SIG-M5 (cell line): ENCODE measurements at regions not wholly inside any gene's neighbourhood (a gene's known extent, or its start where the extent isn't known, plus 50 kb on each side); places are given as distances from the start of the nearest gene placed in this dataset.

ENCODE experiments used
- DNase-seq: peaks from one replicate; lab custom pipeline; 2025; lab: John Stamatoyannopoulos, UW

DNA sequence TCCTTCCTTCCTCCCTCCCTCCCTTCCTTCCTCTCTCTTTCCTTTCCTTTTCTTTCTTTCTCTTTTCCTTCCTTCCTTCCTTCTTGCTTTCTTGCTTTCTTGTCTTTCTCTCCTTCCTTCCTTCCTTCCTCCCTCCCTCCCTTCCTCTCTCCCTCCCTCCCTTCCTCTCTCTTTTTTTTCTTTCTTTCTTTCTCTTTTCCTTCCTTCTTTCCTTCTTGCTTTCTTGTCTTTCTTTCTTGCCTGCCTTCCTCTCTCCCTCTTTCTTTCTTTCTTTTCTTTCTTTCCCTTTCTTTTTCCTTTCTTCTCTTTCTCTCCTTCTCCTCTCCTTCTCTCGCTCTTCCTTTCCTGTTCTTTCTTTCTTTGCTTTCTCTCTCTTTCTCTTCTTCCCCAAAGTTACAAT lies 728.4 kb upstream of the ADAMTS5 start:
- no peak for DNase-seq

GRCh38 chr21:27694667-27695066 lies 727.8 kb upstream of the ADAMTS5 start:
- DNase-seq = no peak

DNA sequence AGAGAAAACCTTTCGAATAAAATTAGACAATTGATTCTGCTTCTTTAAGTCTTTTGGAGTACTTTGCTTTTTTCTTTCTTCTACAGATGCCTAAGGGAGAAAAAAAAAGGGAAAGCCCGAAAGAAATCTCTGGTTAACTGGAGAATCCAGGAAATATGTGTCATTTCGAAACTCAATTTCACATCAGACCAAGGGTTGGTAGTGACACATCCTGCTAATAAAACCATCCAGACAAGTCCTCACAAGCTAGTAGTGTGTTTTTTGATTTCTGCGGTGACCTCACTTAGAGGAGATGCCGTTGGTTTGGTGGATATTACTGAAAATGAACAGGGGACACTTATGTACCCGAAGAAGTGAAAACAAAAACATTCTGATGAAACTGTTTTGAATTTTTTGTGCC lies 726.5 kb upstream of the ADAMTS5 start:
- DNase-seq = no peak

DNA sequence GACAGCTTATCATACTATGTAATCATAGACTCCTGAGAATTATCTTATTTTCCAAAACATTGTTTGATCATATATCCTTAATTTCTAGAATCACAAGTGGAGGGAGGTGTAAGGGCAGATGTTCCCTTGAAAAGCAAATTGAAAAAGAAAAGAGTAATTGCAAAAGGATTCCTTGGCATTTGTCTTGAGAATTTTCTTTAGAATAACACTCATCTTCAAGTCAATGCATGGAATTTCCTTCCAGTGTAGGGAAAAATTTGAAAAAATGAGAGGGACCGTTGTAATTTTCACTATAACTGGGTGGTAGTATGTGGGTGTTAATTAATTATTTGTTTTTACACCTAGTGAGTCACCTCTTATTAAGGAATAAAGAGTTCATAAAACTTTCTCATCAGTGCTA lies 724.6 kb upstream of the ADAMTS5 start:
- no peak for DNase-seq

DNA sequence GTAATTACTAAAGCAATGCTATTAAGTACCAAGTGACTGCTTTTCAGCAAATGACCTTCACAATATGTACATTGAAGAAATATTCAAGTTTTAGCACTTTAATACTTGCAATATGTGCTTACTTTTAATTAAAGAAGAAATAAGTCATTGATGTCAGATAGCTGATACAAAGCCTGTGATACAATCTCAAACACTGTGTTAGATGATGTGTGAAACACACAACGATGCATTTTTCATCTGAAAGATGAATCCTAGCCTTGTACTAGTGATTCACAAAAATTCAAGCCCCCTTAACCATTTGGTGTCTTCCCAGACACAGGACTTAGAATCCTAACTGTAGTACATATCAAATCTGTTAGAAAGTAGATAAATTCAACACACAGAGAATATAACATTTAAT lies 724.1 kb upstream of the ADAMTS5 start:
- DNase-seq = no peak

- no peak for DNase-seq
These were observed 723.5 kb upstream of the ADAMTS5 start for GRCh38 chr21:27690426-27690825.

- DNase-seq = no peak
These were observed 721.9 kb upstream of the ADAMTS5 start for GRCh38 chr21:27688773-27689172.

GRCh38 chr21:27683292-27683691 lies 716.4 kb upstream of the ADAMTS5 start:
- DNase-seq = no peak

GRCh38 chr21:27681841-27682240 lies 715.0 kb upstream of the ADAMTS5 start:
- no peak for DNase-seq

- no peak for DNase-seq
These were observed 714.1 kb upstream of the ADAMTS5 start for GRCh38 chr21:27681038-27681437.

- no peak for DNase-seq
These were observed 713.3 kb upstream of the ADAMTS5 start for GRCh38 chr21:27680181-27680580.

- no peak for DNase-seq
These were observed 711.6 kb upstream of the ADAMTS5 start for GRCh38 chr21:27678511-27678910.

DNA sequence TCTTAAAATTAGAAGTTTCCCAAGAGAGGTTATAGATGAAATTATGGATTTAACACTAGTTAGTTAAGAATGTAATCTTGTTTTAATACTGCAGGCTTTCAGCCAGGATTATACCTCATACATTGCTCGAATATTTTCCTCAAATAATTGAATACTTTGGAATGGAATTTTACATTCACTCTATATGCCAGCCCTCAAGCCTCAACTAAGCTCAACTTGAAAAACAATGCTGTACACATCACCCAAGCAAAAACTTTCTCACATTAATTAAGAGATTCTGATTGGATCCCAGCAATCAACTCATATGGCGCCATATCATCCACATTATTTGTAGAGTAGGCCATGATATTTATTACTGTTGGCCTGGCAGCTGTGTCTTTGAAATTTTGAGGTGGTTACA lies 710.7 kb upstream of the ADAMTS5 start:
- DNase-seq = no peak

GRCh38 chr21:27675306-27675705 lies 708.4 kb upstream of the ADAMTS5 start:
- DNase-seq = no peak

DNA sequence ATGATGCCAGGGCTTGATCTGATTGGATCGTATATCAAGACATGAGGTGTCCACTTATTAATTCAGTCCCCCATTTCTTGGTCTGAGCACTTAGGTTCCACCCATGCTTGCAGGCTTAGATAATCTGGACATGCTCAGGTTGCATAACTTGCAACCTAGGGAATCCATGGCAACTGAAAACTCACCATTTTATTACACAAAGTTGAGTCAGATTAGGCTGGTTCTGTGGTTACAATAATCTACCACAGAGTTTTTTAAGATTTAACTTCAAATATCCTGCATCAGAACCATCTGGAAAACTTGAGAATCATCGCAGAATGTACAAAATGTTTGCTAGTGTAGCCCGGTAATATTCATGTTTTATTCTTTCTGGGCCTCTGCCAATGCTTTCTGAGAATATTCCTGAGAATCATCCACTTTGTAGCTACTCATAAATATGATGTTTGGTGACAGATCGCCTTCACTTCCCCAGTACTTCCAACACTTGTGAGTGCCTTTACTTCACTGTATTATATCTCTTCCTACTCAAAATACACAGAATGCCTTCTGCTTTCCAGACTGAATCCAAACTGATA lies 707.2 kb upstream of the ADAMTS5 start:
- DNase-seq = no peak

GRCh38 chr21:27673581-27673980 lies 706.7 kb upstream of the ADAMTS5 start:
- DNase-seq = no peak

GRCh38 chr21:27671207-27671606 lies 704.3 kb upstream of the ADAMTS5 start:
- no peak for DNase-seq

GRCh38 chr21:27653481-27653880 lies 686.6 kb upstream of the ADAMTS5 start:
- no peak for DNase-seq

DNA sequence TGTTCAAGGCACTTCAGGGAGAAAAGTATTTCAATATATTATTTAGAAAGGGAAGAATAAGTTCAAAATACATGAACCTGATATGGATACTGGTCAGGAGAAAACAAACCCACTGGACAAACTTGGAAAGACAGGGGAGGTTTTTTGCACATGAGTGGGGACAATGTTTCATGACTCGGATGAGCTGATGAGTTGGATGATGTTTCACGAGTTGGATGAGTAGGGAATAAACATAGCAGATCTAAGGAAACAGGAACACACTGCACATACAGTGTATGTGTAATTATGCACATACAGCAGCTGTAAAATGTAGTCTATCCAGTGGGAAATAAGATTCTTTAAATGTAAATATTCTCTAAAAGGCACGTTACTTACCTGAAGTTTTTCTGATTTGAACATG lies 682.9 kb upstream of the ADAMTS5 start:
- no peak for DNase-seq

DNA sequence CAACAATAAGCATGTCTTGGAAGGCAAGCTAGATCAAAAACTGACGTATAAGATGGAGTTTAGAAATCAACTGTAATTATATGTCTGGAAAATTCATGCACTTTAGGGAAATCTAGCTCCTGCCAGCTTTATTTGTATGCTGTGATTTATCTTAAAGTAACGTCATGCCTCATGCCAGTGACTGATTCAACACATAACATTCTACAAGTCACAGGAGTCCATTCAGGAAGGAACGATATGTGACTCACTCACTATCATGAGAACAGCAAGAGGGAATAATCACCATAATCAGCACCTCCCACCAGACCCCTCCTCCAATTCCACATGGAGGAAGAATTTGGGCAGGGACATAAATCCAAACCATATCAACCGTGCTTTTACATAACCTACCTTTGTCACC lies 682.4 kb upstream of the ADAMTS5 start:
- no peak for DNase-seq

DNA sequence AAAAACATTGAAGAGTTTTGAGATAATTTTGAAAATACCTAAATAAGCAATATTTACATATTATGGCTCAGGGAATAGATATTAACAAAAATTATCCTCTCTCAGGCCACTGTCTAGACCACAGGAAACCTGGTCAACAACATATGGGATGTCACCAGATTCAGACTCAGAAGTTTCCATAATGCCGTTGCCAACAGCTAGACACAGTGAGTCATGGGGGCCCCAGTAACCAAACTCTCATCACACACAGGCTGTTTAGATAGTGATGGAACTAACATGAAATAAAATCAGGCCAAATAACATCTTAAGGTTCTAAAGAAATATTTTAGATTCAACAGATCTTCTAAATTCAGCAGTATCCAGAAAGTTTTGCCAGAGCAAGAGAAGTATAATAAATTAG lies 681.7 kb upstream of the ADAMTS5 start:
- no peak for DNase-seq

DNA sequence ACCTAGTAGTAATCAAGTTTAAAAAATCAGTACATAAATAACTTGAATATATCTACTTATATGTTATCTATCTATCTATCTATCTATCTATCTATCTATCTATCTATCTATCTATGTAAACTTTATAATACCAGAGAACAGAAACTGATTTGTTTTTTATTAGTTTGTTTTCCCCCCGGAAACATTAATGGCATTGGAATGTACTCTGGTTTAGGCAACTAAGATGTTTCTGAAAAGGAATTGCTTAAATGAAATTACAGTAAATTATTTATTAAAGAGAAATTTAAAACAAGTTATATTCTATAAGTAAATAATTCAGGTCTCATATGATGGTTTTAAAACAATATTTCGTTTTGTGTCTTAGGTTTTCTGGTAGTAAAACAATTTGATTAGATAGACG lies 681.0 kb upstream of the ADAMTS5 start:
- DNase-seq = no peak

DNA sequence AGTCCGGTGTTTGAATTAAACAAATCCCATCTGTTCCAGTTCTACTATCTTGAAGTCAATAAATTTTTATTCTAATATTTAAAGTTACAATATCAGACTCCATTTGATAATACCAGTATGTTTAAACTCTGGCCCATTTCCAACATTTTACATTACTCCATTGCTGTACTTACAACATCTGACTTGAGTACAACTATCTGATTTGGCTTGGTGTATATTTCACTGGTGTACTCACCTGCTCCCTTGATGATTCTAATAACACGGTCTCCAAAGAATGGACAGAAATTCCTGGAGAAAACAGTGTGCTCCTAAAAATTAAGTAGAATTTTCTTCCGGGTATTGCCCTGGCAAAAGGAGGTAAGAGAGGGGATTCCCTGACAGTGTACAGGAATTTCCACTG lies 680.5 kb upstream of the ADAMTS5 start:
- DNase-seq = no peak

GRCh38 chr21:27646691-27647090 lies 679.8 kb upstream of the ADAMTS5 start:
- DNase-seq = no peak

DNA sequence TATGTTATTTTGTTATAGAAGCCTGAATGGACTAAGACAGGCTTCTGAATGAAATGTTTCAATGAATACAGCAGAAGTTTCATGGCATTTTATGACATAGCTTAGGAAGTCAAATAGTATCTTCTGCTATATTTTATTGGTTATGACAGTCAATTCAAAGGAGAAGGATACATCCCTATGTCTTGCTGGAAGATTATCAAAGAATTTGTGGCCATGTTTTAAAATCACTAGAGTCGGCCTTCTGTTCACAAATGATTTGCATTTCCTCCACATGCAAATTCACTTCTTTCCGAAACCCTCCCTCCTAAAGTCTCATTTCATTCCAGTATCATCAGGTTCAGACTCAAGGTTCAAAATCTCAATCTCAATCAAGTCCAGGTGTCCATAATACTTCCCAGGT lies 679.2 kb upstream of the ADAMTS5 start:
- no peak for DNase-seq
